Cardiac fibroblast (primary cell): ENCODE measurements at regions not wholly inside any gene's neighbourhood (a gene's known extent, or its start where the extent isn't known, plus 50 kb on each side); places are given as distances from the start of the nearest gene placed in this dataset.
A peak's percentile ranks its signal among the peaks of the same experiment; 100 is the strongest.
"Not testable (repeated sequence)": the region's sequence is repeated elsewhere in the genome, so short reads cannot be mapped to it uniquely, and the experiment has no call there.

ENCODE experiments used
- DNase-seq, 2 donors: peaks; one replicate each; pipeline versions ENCODE4 v3.0.0 to v3.0.0-alpha.2; 2010; ENCODE audit warnings: low read depth in 2 of 2
- H3K4me3 ChIP-seq, 2 donors: replicated peaks in 1 of 2; 1 replicate in 1 of 2; 2 replicates in 1 of 2; pipeline ENCODE4 v1.5.1; 2011; ENCODE audit warnings: low read depth in 2 of 2, low read length in 2 of 2, mild to moderate bottlenecking in 2 of 2, moderate library complexity in 1 of 2
- TF ChIP-seq, protein P1 (sequence below): IDR thresholded peaks from one replicate; pipeline ENCODE4 v1.5.1; 2011; ENCODE audit warnings: low read depth, mild to moderate bottlenecking, low read length, inconsistent platforms

DNA sequence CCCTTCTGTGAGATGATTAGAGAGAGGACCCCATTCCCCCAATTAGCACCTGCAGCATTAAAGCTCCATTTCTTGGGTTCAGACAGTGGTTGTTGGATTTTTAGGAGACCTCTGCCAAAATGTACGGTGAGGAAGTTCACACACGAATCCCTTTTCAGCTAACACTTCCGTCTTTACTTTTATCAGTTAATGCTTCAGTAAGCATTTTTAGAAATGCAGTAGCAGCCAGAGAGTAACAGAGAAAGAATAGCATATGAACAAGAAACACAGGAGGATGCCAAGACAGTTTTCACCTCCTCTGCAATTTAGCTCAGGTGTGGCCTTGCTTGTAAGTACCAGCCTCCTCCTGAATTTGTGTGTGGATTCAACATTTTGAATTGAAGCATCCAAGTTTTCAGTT lies 312.9 kb downstream of the ISL1 start:
- TF ChIP-seq, protein P1, sequence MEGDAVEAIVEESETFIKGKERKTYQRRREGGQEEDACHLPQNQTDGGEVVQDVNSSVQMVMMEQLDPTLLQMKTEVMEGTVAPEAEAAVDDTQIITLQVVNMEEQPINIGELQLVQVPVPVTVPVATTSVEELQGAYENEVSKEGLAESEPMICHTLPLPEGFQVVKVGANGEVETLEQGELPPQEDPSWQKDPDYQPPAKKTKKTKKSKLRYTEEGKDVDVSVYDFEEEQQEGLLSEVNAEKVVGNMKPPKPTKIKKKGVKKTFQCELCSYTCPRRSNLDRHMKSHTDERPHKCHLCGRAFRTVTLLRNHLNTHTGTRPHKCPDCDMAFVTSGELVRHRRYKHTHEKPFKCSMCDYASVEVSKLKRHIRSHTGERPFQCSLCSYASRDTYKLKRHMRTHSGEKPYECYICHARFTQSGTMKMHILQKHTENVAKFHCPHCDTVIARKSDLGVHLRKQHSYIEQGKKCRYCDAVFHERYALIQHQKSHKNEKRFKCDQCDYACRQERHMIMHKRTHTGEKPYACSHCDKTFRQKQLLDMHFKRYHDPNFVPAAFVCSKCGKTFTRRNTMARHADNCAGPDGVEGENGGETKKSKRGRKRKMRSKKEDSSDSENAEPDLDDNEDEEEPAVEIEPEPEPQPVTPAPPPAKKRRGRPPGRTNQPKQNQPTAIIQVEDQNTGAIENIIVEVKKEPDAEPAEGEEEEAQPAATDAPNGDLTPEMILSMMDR: no peak
- DNase-seq: no peak
- H3K4me3 ChIP-seq: no peak overlapping the region

DNA sequence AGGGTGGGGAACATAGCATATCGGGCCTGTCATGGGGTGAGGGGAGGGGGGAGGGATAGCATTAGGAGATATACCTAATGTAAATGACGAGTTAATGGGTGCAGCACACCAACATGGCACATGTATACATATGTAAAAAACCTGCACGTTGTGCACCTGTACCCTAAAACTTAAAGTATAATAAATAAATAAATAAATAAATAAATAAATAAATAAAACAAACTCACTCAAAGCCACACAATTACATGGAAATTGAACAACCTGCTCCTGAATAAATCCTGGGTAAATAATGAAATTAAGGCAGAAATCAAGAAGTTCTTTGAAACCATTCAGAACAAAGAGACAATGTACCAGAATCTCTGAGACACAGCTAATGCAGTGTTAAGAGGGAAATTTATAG lies 318.8 kb downstream of the ISL1 start:
- not testable (repeated sequence) for DNase-seq, H3K4me3 ChIP-seq

DNA sequence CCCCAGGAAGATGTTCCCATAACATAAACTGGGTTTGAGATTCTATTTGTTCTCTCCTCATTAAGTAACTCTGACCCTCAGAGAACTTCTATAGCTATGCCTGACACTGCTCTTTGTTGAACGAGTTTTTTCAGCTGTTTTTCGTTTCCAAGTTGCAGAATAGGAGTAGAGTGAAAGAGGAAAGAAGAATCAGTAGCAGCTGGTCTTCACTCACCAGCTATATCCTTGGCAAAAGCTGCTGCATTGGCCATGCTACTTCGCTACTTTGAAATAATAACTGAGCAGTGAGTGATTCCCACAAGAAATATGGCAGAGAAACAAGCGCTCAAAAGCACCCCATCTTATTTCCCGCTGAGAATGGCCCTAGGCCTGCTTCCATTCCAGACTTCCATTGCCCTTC lies 329.0 kb downstream of the ISL1 start:
- H3K4me3 ChIP-seq: no peak overlapping the region
- no peak for DNase-seq
- TF ChIP-seq, protein P1: no peak

DNA sequence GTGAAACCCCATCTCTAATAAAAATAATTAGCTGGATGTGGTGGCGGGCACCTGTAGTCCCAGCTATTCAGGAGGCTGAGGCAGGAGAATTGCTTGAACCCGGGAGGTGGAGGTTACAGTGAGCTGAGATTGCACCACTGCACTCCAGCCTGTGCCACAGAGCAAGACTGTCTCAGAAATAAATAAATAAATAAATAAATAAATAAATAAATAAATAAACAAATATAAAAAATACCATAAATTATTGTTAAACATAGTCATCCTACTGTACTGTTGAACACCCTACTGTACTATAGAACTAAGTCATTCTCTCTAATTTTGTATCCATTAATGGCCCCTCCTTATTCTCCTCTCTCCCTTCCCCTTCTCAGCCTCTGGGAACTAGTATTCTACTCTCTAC lies 332.2 kb downstream of the ISL1 start:
- not testable (repeated sequence) for DNase-seq, H3K4me3 ChIP-seq

DNA sequence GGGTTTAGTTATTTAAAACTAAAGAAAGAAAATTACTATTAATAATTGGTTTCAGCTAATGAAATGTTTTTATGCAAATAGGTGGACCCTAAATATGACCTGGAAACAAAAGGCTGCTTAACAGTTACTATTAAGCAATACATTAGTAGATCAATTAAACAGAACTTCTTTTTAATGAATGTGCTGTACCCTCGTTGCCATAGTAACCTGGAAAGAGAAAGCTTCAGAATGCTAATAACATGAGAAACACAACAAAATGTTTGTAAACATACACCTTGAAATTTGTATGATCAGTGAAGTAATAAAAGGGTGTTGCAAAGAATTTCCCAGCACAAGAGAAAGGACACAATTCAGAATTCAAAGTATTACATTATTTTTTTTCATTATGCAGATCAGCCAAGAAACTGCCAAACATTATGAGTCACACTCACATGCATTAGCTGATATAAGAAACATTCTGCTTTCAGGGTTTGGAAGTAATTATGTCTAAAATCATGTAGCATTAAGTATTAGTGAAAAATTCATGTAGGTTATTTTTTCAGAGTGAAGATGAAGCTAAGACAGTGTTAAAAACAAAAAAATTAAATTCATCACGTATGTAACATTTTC lies 348.3 kb downstream of the ISL1 start:
- TF ChIP-seq, protein P1: no peak
- no peak overlapping the region for H3K4me3 ChIP-seq
- DNase-seq: peak in 1 of 2 donors; percentile 5

DNA sequence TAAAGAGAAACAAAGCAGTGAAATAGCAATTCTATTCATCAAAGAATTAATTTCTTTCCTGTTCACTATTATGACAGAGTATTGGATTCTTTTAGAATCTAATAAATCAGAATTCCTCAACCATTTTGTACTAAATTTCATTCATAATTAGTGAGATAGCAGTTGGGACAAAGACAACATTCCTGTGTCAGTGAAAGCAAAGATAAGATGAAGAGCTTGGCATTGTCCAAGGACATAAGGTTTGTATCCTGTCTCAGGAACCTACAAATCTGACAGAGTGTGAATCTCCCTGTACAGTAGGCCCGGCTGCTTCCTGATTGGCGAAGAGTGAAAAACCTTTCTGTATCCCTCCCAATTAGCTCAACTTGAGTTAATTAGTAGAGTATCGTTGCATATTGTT lies 349.1 kb downstream of the ISL1 start:
- TF ChIP-seq, protein P1: no peak
- peak in 1 of 2 donors; percentile 1 for DNase-seq
- H3K4me3 ChIP-seq: no peak overlapping the region

DNA sequence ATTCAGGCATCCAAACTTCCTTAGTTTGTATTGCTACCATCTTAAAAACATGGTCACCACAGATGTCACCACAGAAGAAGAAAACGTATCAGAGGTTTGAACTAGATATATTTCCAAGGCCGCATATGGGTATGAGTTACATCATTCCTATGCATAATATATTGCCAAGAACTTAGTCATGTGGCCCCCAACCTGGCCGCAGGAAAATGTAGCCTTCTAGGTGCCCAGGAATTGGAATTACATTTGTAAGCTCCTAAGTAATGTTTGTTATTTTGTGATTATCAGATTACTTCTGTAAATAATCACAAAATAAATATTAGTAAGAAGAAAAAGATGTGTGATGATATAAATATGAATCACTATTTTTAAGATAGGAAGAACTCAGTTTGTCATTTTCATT lies 351.4 kb downstream of the ISL1 start:
- no peak for DNase-seq
- H3K4me3 ChIP-seq: no peak overlapping the region
- TF ChIP-seq, protein P1: no peak

DNA sequence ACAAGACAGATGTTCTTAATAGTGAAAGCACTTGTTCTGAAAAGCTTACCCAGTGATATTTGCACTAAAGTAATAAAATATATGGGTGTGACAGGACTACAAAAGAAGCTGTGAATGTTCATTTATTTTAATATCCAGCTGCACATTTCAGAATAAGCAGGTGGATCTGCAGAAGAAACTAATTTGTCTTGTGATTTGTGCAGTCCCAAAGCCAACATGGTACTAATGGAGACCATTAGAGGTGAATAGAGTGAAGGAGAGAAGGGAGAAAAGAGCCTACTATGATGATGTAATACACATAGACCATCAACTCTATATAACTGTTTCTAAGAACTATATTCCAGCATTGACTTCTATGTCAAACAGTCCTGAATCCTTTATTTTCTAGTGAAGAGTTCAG lies 362.8 kb downstream of the ISL1 start:
- H3K4me3 ChIP-seq: no peak overlapping the region
- DNase-seq: no peak
- TF ChIP-seq, protein P1: no peak
